Activated CD8-positive, alpha-beta memory T cell treated with anti-CD3 and anti-CD28 coated beads, Interleukin-2, amount 10 ng/mL, durations not matched to agents 7 days and 5 days (primary cell): ENCODE measurements at regions not wholly inside any gene's neighbourhood (a gene's known extent, or its start where the extent isn't known, plus 50 kb on each side); places are given as distances from the start of the nearest gene placed in this dataset.

ENCODE experiments used
- ATAC-seq: fragments of 150-1000 bp; cut with Tn5 transposase; one replicate; pipeline ENCODE4 v1.10.0; 2021; ENCODE audit warnings: moderate library complexity
- CTCF ChIA-PET: fragments of 350-600 bp; sonication (Branson Sonifier 250); formaldehyde crosslinking; loops from one replicate; lab custom pipeline; 2021; ENCODE audit warnings: antibody characterized with exemption; lab: Charles Lee
- DNase-seq: peaks from one replicate; pipeline ENCODE4 v3.0.0-alpha.2; 2020
- H3K27ac Mint-ChIP-seq: one replicate; pipeline ENCODE4 v1.8.0; 2021; ENCODE audit warnings: mild to moderate bottlenecking, mixed read lengths
- H3K27me3 Mint-ChIP-seq: one replicate; pipeline ENCODE4 v1.8.0; 2021; ENCODE audit warnings: mixed read lengths
- H3K36me3 Mint-ChIP-seq: one replicate; pipeline ENCODE4 v1.8.0; 2021; ENCODE audit warnings: mild to moderate bottlenecking, mixed read lengths
- H3K4me1 Mint-ChIP-seq: one replicate; pipeline ENCODE4 v1.8.0; 2021; ENCODE audit warnings: mixed read lengths
- H3K4me3 Mint-ChIP-seq: one replicate; pipeline ENCODE4 v1.8.0; 2021; ENCODE audit warnings: mild to moderate bottlenecking, moderate library complexity, mixed read lengths
- H3K9me3 Mint-ChIP-seq: one replicate; pipeline ENCODE4 v1.8.0; 2022; ENCODE audit warnings: low read depth, mixed read lengths

DNA sequence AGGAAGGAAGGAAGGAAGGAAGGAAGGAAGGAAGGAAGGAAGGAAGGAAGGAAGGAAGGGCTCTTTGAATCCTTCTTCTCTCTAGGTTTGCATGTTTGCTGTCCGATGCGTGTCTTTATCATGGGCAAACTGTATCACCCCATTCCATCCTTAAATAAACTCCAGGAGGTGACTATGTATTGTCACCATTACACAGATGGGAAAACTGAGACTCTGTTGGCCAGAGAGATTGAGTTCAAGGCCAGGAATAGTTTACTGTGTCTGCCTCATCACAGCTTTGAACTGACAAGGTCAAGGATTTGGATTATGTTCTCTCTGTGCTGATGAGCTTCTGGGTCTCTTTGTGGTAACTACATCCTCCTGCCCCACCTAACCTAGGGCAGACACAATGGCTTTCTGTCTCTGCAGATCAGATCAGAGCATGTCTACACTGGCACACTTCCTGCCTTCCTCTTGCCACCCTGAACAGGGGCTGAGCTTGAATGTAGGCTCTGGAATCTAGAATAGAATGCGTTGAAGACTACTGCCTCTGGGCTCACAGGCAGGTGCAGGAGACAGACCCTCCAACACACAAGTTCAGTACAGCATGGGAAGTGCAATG is 78.9 kb upstream of the MAP1LC3B2 start:
- no peak overlapping the region for H3K27ac Mint-ChIP-seq
- no peak overlapping the region for H3K4me3 Mint-ChIP-seq
- ATAC-seq (no peak), DNase-seq (no peak)
- H3K27me3 Mint-ChIP-seq: peaks cover 13% of the 10 kb centered on the region
- CTCF ChIA-PET: no interaction called here
- no peaks in the 10 kb centered on the region for H3K36me3 Mint-ChIP-seq
- H3K9me3 Mint-ChIP-seq: peaks cover 7% of the 10 kb centered on the region
- H3K4me1 Mint-ChIP-seq: peaks cover 5% of the 10 kb centered on the region

- Mint-ChIP-seq H3K9me3 (peaks cover 3% of the 10 kb centered on the region), H3K36me3 (no peaks in the 10 kb centered on the region), H3K27ac (no peak overlapping the region), H3K27me3 (peaks cover 13% of the 10 kb centered on the region), H3K4me3 (no peak overlapping the region), H3K4me1 (peaks cover 5% of the 10 kb centered on the region)
- no peak for ATAC-seq
- DNase-seq: no peak
- CTCF ChIA-PET: no interaction called here
These were observed 77.5 kb upstream of the MAP1LC3B2 start for GRCh38 chr12:116481726-116482125.

- Mint-ChIP-seq H3K36me3 (no peaks in the 10 kb centered on the region), H3K9me3 (peaks cover 5% of the 10 kb centered on the region), H3K4me1 (peaks cover 5% of the 10 kb centered on the region), H3K27me3 (peaks cover 13% of the 10 kb centered on the region), H3K4me3 (no peak overlapping the region), H3K27ac (no peak overlapping the region)
- CTCF ChIA-PET: no interaction called here
- DNase-seq (no peak), ATAC-seq (no peak)
These were observed 77.0 kb upstream of the MAP1LC3B2 start for GRCh38 chr12:116482179-116482578.

GRCh38 chr12:116482859-116483258 is 76.3 kb upstream of the MAP1LC3B2 start:
- CTCF ChIA-PET: interaction anchor here (0.8 kb wide), 1 partner anchor 10 kb away, joined by 3 read pairs; no protein-coding TSS in a partner anchor
- H3K27ac Mint-ChIP-seq: no peak overlapping the region

GRCh38 chr12:116483959-116484750 is 75.0 kb upstream of the MAP1LC3B2 start:
- peaks cover 13% of the 10 kb centered on the region for H3K27me3 Mint-ChIP-seq
- H3K4me1 Mint-ChIP-seq: peaks cover 5% of the 10 kb centered on the region
- no peaks in the 10 kb centered on the region for H3K36me3 Mint-ChIP-seq
- CTCF ChIA-PET: no interaction called here
- H3K9me3 Mint-ChIP-seq: peaks cover 5% of the 10 kb centered on the region
- ATAC-seq (no peak), DNase-seq (no peak)
- no peak overlapping the region for H3K27ac Mint-ChIP-seq
- no peak overlapping the region for H3K4me3 Mint-ChIP-seq

More at GRCh38 chr12:116482859-116483258, 76.3 kb upstream of the MAP1LC3B2 start:
- ATAC-seq: no peak
- no peak for DNase-seq
- no peaks in the 10 kb centered on the region for H3K36me3 Mint-ChIP-seq
- H3K9me3 Mint-ChIP-seq: peaks cover 4% of the 10 kb centered on the region
- peaks cover 5% of the 10 kb centered on the region for H3K4me1 Mint-ChIP-seq
- no peak overlapping the region for H3K4me3 Mint-ChIP-seq
- peaks cover 13% of the 10 kb centered on the region for H3K27me3 Mint-ChIP-seq

- Mint-ChIP-seq H3K9me3 (peaks cover 5% of the 10 kb centered on the region), H3K27me3 (peaks cover 13% of the 10 kb centered on the region), H3K36me3 (no peaks in the 10 kb centered on the region), H3K4me3 (no peak overlapping the region), H3K4me1 (peaks cover 5% of the 10 kb centered on the region), H3K27ac (no peak overlapping the region)
- DNase-seq (no peak), ATAC-seq (no peak)
- CTCF ChIA-PET: interaction anchor here (0.9 kb wide), 1 partner anchor 19 kb away, joined by 3 read pairs; no protein-coding TSS in a partner anchor
These were observed 74.4 kb upstream of the MAP1LC3B2 start for GRCh38 chr12:116484807-116485206.

- Mint-ChIP-seq H3K4me3 (no peak overlapping the region), H3K9me3 (peaks cover 5% of the 10 kb centered on the region), H3K27ac (no peak overlapping the region), H3K36me3 (no peaks in the 10 kb centered on the region), H3K27me3 (no peaks in the 10 kb centered on the region), H3K4me1 (no peaks in the 10 kb centered on the region)
- CTCF ChIA-PET: no interaction called here
- ATAC-seq (no peak), DNase-seq (no peak)
These were observed 70.1 kb upstream of the MAP1LC3B2 start for GRCh38 chr12:116489116-116489515.

- CTCF ChIA-PET: no interaction called here
These were observed 68.7 kb upstream of the MAP1LC3B2 start for GRCh38 chr12:116490471-116490870.

DNA sequence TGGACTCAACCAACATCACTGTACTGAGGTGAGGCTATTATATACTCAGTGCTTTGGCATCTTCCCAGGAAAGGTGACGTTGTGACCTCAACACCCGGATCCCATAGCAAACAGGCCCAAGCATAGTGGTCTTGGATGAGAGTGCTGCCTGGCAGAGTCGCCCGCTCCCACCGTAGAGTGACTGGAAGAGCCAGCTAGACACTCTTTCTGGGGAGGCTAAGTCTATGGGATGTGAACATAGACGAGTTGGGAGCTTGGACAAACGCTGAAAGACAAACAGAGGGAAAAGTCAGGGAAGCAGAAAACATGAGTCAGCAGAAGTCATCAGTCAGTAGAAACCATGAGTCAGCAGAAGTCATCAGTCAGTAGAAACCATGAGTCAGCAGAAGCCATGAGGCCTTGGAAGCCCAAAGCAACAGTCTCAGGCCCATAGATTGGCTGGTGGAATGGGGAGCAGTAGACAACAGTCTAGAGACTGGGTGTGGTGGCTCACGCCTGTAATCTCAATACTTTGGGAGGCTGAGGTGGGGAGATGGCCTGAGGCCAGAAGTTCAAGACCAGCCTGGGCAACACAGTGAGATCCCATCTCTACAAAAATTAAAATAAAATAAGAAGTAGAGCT is 66.4 kb upstream of the MAP1LC3B2 start:
- no peaks in the 10 kb centered on the region for H3K4me1 Mint-ChIP-seq
- H3K4me3 Mint-ChIP-seq: no peak overlapping the region
- CTCF ChIA-PET: interaction anchor here (0.9 kb wide), 1 partner anchor 10 kb away, joined by 3 read pairs; no protein-coding TSS in a partner anchor
- peaks cover under 1% of the 10 kb centered on the region for H3K9me3 Mint-ChIP-seq
- DNase-seq: no peak
- H3K36me3 Mint-ChIP-seq: no peaks in the 10 kb centered on the region
- peak; percentile 30 for ATAC-seq
- no peaks in the 10 kb centered on the region for H3K27me3 Mint-ChIP-seq
- H3K27ac Mint-ChIP-seq: no peak overlapping the region

More at GRCh38 chr12:116490471-116490870, 68.7 kb upstream of the MAP1LC3B2 start:
- no peaks in the 10 kb centered on the region for H3K4me1 Mint-ChIP-seq
- peaks cover 5% of the 10 kb centered on the region for H3K9me3 Mint-ChIP-seq
- H3K27ac Mint-ChIP-seq: no peak overlapping the region
- no peaks in the 10 kb centered on the region for H3K36me3 Mint-ChIP-seq
- DNase-seq (no peak), ATAC-seq (no peak)
- no peaks in the 10 kb centered on the region for H3K27me3 Mint-ChIP-seq
- H3K4me3 Mint-ChIP-seq: no peak overlapping the region

DNA sequence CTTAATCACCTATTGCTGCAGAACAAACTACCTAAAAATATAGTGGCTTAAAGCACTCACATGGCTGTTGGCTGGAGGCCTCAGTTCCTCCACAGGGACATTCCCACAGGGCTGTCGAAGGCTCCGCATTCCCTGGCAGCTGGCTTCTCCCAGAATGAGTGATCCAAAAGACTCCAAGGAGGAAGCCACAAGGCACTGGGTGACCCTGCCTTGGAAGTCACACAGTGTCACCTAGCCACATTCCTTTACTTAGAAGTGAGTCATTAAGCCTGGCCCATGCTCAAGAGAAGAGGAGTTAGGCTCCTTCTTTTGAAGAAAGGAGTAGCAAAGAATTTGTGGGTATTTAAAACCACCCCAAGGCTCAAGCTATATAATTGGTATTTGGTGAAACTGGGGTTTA is 63.9 kb upstream of the MAP1LC3B2 start:
- Mint-ChIP-seq H3K27ac (no peak overlapping the region), H3K4me3 (no peak overlapping the region), H3K36me3 (no peaks in the 10 kb centered on the region), H3K4me1 (no peaks in the 10 kb centered on the region), H3K27me3 (no peaks in the 10 kb centered on the region), H3K9me3 (no peaks in the 10 kb centered on the region)
- ATAC-seq (no peak), DNase-seq (no peak)
- CTCF ChIA-PET: no interaction called here

DNA sequence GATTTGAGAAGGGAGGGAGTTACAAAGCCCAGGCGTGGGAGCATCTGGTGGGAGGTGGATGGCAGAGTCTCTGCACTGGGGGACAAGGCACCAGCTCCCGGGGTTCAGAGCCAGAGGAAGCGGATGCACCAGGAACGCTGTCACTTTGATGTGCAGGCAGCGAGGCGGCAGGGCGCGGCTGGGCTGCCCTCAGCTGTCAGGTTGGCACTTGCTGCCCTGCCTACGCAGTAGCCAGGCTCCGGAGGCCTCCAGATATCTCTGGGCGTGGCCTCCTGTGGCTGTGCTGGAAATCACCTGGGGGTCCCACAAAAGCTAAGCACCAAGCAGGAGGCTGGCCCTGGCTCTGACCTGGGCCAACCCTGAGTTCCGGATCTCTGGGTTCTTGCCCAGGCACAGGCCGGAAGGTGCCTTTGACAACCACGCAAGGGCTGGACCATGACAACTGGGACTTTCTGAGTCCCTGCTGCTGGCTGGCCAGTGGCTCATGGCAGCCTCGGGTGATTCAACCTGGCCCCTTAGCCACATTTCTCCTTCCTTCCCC is 62.1 kb upstream of the MAP1LC3B2 start:
- H3K36me3 Mint-ChIP-seq: no peaks in the 10 kb centered on the region
- H3K9me3 Mint-ChIP-seq: no peaks in the 10 kb centered on the region
- DNase-seq (no peak), ATAC-seq (no peak)
- H3K27ac Mint-ChIP-seq: no peak overlapping the region
- no peaks in the 10 kb centered on the region for H3K27me3 Mint-ChIP-seq
- H3K4me3 Mint-ChIP-seq: no peak overlapping the region
- CTCF ChIA-PET: no interaction called here
- H3K4me1 Mint-ChIP-seq: no peaks in the 10 kb centered on the region

- H3K9me3 Mint-ChIP-seq: no peaks in the 10 kb centered on the region
- no peak for ATAC-seq
- no peak overlapping the region for H3K27ac Mint-ChIP-seq
- DNase-seq: no peak
- peaks cover 4% of the 10 kb centered on the region for H3K27me3 Mint-ChIP-seq
- no peaks in the 10 kb centered on the region for H3K36me3 Mint-ChIP-seq
- H3K4me1 Mint-ChIP-seq: no peaks in the 10 kb centered on the region
- CTCF ChIA-PET: no interaction called here
- no peak overlapping the region for H3K4me3 Mint-ChIP-seq
These were observed 60.7 kb upstream of the MAP1LC3B2 start for GRCh38 chr12:116498471-116498870.

- H3K36me3 Mint-ChIP-seq: no peaks in the 10 kb centered on the region
These were observed 56.9 kb upstream of the MAP1LC3B2 start for GRCh38 chr12:116502141-116502725.

More at GRCh38 chr12:116502141-116502725, 56.9 kb upstream of the MAP1LC3B2 start:
- DNase-seq (no peak), ATAC-seq (no peak)
- H3K27ac Mint-ChIP-seq: no peak overlapping the region
- H3K9me3 Mint-ChIP-seq: no peaks in the 10 kb centered on the region
- no peaks in the 10 kb centered on the region for H3K4me1 Mint-ChIP-seq
- CTCF ChIA-PET: interaction anchor here (1.1 kb wide), 1 partner anchor 171 kb away, joined by 4 read pairs; no protein-coding TSS in a partner anchor
- peaks cover 26% of the 10 kb centered on the region for H3K27me3 Mint-ChIP-seq
- no peak overlapping the region for H3K4me3 Mint-ChIP-seq
